IMR-90 (cell line): ENCODE measurements at regions not wholly inside any gene's neighbourhood (a gene's known extent, or its start where the extent isn't known, plus 50 kb on each side); places are given as distances from the start of the nearest gene placed in this dataset.

Experiments
- ATAC-seq: fragments of 200-7000 bp; cut with Tn5 transposase; 2 replicates; pipeline ENCODE4 v1.9.1; 2020; ENCODE audit warnings: low read depth, mild to moderate bottlenecking, moderate library complexity
- BruUV-seq: library from RNA; stranded (reverse); fragments of 400-500 nt; replicated peaks from 2 replicates; lab custom pipeline; 2021; lab: Mats Ljungman, UMichigan
- CTCF ChIA-PET: fragments of 300-600 bp; formaldehyde crosslinking; extraction: SDS; loops from one replicate; lab custom pipeline; 2021; ENCODE audit warnings: antibody characterized with exemption; lab: Yijun Ruan, JAX
- POLR2A ChIA-PET: fragments of 300-600 bp; sonication (Branson Sonifier 250); formaldehyde crosslinking; loops from one replicate; lab custom pipeline; 2022; ENCODE audit warnings: antibody characterized with exemption; ENCODE audit not compliant: unreplicated experiment; lab: Charles Lee
- DNase-seq: peaks from one replicate; pipeline ENCODE4 v3.0.0; 2013
- H2AFZ ChIP-seq: replicated peaks from 2 replicates; pipeline ENCODE3; 2013; ENCODE audit warnings: low read length, mild to moderate bottlenecking; ENCODE audit not compliant: poor library complexity
- H2AK5ac ChIP-seq: 2 replicates; pipeline ENCODE4 v1.6.1; 2013; ENCODE audit warnings: low read depth, low read length, inconsistent platforms
- H2AK9ac ChIP-seq: replicated peaks from 2 replicates; pipeline ENCODE3; 2013; ENCODE audit warnings: mild to moderate bottlenecking, low read depth, low read length, moderate library complexity; ENCODE audit not compliant: poor library complexity
- H2BK120ac ChIP-seq: 2 replicates; pipeline ENCODE4 v1.6.1; 2013; ENCODE audit warnings: low read depth, low read length, inconsistent platforms
- H2BK15ac ChIP-seq: 3 replicates; pipeline ENCODE4 v1.6.1; 2013; ENCODE audit warnings: low read depth, low read length, inconsistent platforms
- H2BK20ac ChIP-seq: 2 replicates; pipeline ENCODE4 v1.6.1; 2013; ENCODE audit warnings: low read depth, mild to moderate bottlenecking, inconsistent platforms, low read length, moderate library complexity
- H2BK5ac ChIP-seq: 2 replicates; pipeline ENCODE4 v1.6.1; 2013; ENCODE audit warnings: mild to moderate bottlenecking, low read depth, low read length, inconsistent platforms; ENCODE audit not compliant: poor library complexity, severe bottlenecking
- H3K14ac ChIP-seq: replicated peaks from 2 replicates; pipeline ENCODE4 v1.6.1; 2013; ENCODE audit warnings: low read depth, low read length, inconsistent platforms
- H3K18ac ChIP-seq: 2 replicates; pipeline ENCODE4 v1.6.1; 2013; ENCODE audit warnings: low read depth, low read length, control low read depth
- H3K23ac ChIP-seq: 2 replicates; pipeline ENCODE4 v1.6.1; 2013; ENCODE audit warnings: low read depth, low read length, inconsistent platforms
- H3K27ac ChIP-seq: 2 replicates; pipeline ENCODE4 v1.5.1; 2013; ENCODE audit warnings: mild to moderate bottlenecking, control low read depth, low read length; ENCODE audit not compliant: insufficient read depth
- H3K27me3 ChIP-seq: 2 replicates; pipeline ENCODE4 v1.6.1; 2013; ENCODE audit warnings: low read length; ENCODE audit not compliant: control insufficient read depth, insufficient read depth
- H3K36me3 ChIP-seq: 2 replicates; pipeline ENCODE4 v1.6.1; 2013; ENCODE audit warnings: low read length, mixed read lengths; ENCODE audit not compliant: control insufficient read depth, insufficient read depth
- H3K4ac ChIP-seq: 2 replicates; pipeline ENCODE4 v1.6.1; 2013; ENCODE audit warnings: low read depth, low read length, inconsistent platforms
- H3K4me1 ChIP-seq: 2 replicates; pipeline ENCODE4 v1.6.1; 2013; ENCODE audit warnings: low read length, mixed read lengths; ENCODE audit not compliant: control insufficient read depth, insufficient read depth
- H3K4me2 ChIP-seq: 2 replicates; pipeline ENCODE4 v1.6.1; 2013; ENCODE audit warnings: low read depth, mild to moderate bottlenecking, control low read depth, low read length, moderate library complexity
- H3K4me3 ChIP-seq: 2 replicates; pipeline ENCODE4 v1.5.1; 2013; ENCODE audit warnings: low read depth, mild to moderate bottlenecking, control low read depth, low read length, moderate library complexity; ENCODE audit not compliant: insufficient read depth
- H3K56ac ChIP-seq: 2 replicates; pipeline ENCODE4 v1.6.1; 2013; ENCODE audit warnings: low read length, inconsistent platforms; ENCODE audit not compliant: insufficient read depth; ENCODE audit errors: extremely low read depth
- H3K79me1 ChIP-seq, 2 experiments: 2 replicates each; pipeline ENCODE4 v1.6.1; 2013; ENCODE audit warnings: low read length in 2 of 2, inconsistent platforms in 1 of 2, low read depth in 1 of 2
- H3K9ac ChIP-seq: 2 replicates; pipeline ENCODE4 v1.6.1; 2013; ENCODE audit warnings: low read depth, low read length, control low read depth
- H3K9me1 ChIP-seq: 2 replicates; pipeline ENCODE4 v1.6.1; 2013; ENCODE audit warnings: low read length, inconsistent platforms; ENCODE audit not compliant: insufficient read depth
- H3K9me3 ChIP-seq: 2 replicates; pipeline ENCODE4 v1.6.1; 2013; ENCODE audit warnings: low read length; ENCODE audit not compliant: control insufficient read depth, insufficient read depth
- H4K20me1 ChIP-seq: 2 replicates; pipeline ENCODE4 v1.6.1; 2013; ENCODE audit warnings: low read length, inconsistent platforms; ENCODE audit not compliant: insufficient read depth
- H4K5ac ChIP-seq: 2 replicates; pipeline ENCODE4 v1.6.1; 2013; ENCODE audit warnings: mild to moderate bottlenecking, low read depth, low read length, control low read depth
- H4K8ac ChIP-seq, 2 experiments: 2 replicates each; pipeline ENCODE4 v1.6.1; 2013; ENCODE audit warnings: low read depth in 2 of 2, low read length in 2 of 2, control low read depth in 1 of 2, inconsistent platforms in 1 of 2
- H4K91ac ChIP-seq: 2 replicates; pipeline ENCODE4 v1.6.1; 2013; ENCODE audit warnings: low read depth, low read length, inconsistent platforms; ENCODE audit not compliant: insufficient read depth
- CHD1 ChIP-seq: IDR thresholded peaks from 2 replicates; pipeline ENCODE4 v1.6.1; 2012; ENCODE audit warnings: low read depth, low read length, improper control_type of control experiment
- RAD21 ChIP-seq: IDR thresholded peaks from 2 replicates; pipeline ENCODE4 v1.6.1; 2012; ENCODE audit warnings: low read length, improper control_type of control experiment
- RCOR1 ChIP-seq: IDR thresholded peaks from 2 replicates; pipeline ENCODE4 v1.6.1; 2012; ENCODE audit warnings: mild to moderate bottlenecking, low read length, improper control_type of control experiment; ENCODE audit not compliant: insufficient replicate concordance
- SMC3 ChIP-seq: fragments of 150-350 bp; IDR thresholded peaks from 2 replicates; pipeline ENCODE4 v1.6.1; 2016; ENCODE audit warnings: low read depth, mild to moderate bottlenecking, antibody characterized with exemption, low read length, moderate library complexity
- dilution Hi-C: fragments of 300-500 bp; cut with HindIII; formaldehyde crosslinking; loops from one replicate; pipeline ENCODE4 v1.14.3; 2018; ENCODE audit warnings: low sequenced_read_pairs; ENCODE audit not compliant: unreplicated experiment
- in situ Hi-C: fragments of 300-500 bp; cut with MboI; formaldehyde crosslinking; loops from 3 replicates; pipeline ENCODE4 v1.14.3; 2019; ENCODE audit warnings: low sequenced_read_pairs, inconsistent platforms, mixed read lengths
- intact Hi-C: fragments of 100-400 bp; cut with micrococcal nuclease; formaldehyde crosslinking; loops from 2 replicates; pipeline ENCODE4 v1.10.0; 2022
- TF ChIP-seq, protein P1 (sequence below): fragments of 150-350 bp; IDR thresholded peaks from 2 replicates; pipeline ENCODE4 v1.6.1; 2016; ENCODE audit warnings: low read depth, mild to moderate bottlenecking, low read length, moderate library complexity, borderline replicate concordance
- TF ChIP-seq, protein P2 (sequence below): conservative IDR thresholded peaks from 2 replicates; pipeline ENCODE4 v1.5.1; 2012; ENCODE audit warnings: mild to moderate bottlenecking, low read depth, low read length, improper control_type of control experiment

DNA sequence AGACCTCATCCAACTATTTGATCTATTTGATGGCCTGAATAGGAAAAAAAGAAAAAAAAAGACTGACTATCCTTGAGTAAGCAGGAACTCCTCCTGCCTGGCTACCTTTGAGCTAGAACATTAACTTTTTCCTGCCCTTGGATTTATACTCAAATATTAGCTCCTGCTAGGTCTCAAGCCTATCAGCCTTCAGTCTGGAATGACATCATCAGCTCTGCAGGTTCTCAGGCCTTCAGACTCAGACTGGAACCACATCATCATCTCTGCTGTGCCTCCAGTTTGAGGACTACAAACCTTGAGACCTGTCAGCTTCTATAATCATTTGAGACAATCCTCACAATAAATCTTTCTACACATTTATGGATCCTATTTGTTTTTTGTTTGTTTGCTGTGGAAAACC is 754.0 kb upstream of the SLIT2 start:
- Histone ChIP-seq H2AK5ac (no peak overlapping the region), H3K27me3 (no peaks in the 10 kb centered on the region), H3K23ac (no peak overlapping the region), H4K91ac (no peak overlapping the region), H4K20me1 (no peaks in the 10 kb centered on the region), H3K9me3 (no peaks in the 10 kb centered on the region), H4K8ac (no peak overlapping the region), H3K9me1 (no peaks in the 10 kb centered on the region), H3K9ac (no peak overlapping the region), H3K18ac (peak overlapping the region; percentile 47; the same call in 1 of the 2 replicates), H3K56ac (no peak overlapping the region), H2BK5ac (no peak overlapping the region), H2BK15ac (no peak overlapping the region), H2AK9ac (no peak overlapping the region), H3K36me3 (no peaks in the 10 kb centered on the region), H2BK120ac (no peak overlapping the region), H3K14ac (no peak overlapping the region; the same call in 1 of the 2 replicates), H3K79me1 (no peaks in the 10 kb centered on the region), H3K4me3 (no peak overlapping the region), H4K5ac (no peak overlapping the region; the same call in 1 of the 2 replicates), H3K4me2 (no peak overlapping the region), H2BK20ac (no peak overlapping the region), H2AFZ (no peak overlapping the region), H3K4me1 (peaks cover 8% of the 10 kb centered on the region), H3K4ac (no peak overlapping the region; the same call in 1 of the 2 replicates), H3K27ac (no peak overlapping the region)
- no TSS peak for BruUV-seq
- ATAC-seq (no peak), DNase-seq (no peak)
- in situ Hi-C loops (no loop called here), intact Hi-C loops (loop anchor here (10.0 kb wide), 1 partner anchor 757 kb away; the partner anchor contains the start of gene SLIT2), dilution Hi-C loops (no loop called here)
- TF ChIP-seq SMC3, result no peak
- TF ChIP-seq CHD1, result no peak
- TF ChIP-seq, protein P1, sequence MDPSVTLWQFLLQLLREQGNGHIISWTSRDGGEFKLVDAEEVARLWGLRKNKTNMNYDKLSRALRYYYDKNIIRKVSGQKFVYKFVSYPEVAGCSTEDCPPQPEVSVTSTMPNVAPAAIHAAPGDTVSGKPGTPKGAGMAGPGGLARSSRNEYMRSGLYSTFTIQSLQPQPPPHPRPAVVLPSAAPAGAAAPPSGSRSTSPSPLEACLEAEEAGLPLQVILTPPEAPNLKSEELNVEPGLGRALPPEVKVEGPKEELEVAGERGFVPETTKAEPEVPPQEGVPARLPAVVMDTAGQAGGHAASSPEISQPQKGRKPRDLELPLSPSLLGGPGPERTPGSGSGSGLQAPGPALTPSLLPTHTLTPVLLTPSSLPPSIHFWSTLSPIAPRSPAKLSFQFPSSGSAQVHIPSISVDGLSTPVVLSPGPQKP, result no peak
- no peak for TF ChIP-seq RCOR1
- TF ChIP-seq, protein P2, sequence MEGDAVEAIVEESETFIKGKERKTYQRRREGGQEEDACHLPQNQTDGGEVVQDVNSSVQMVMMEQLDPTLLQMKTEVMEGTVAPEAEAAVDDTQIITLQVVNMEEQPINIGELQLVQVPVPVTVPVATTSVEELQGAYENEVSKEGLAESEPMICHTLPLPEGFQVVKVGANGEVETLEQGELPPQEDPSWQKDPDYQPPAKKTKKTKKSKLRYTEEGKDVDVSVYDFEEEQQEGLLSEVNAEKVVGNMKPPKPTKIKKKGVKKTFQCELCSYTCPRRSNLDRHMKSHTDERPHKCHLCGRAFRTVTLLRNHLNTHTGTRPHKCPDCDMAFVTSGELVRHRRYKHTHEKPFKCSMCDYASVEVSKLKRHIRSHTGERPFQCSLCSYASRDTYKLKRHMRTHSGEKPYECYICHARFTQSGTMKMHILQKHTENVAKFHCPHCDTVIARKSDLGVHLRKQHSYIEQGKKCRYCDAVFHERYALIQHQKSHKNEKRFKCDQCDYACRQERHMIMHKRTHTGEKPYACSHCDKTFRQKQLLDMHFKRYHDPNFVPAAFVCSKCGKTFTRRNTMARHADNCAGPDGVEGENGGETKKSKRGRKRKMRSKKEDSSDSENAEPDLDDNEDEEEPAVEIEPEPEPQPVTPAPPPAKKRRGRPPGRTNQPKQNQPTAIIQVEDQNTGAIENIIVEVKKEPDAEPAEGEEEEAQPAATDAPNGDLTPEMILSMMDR, result no peak
- TF ChIP-seq RAD21, result no peak
- POLR2A ChIA-PET, result no interaction called here
- CTCF ChIA-PET, result interaction anchor here (0.7 kb wide), 1 partner anchor 166 kb away, joined by 6 read pairs; no protein-coding TSS in a partner anchor
